ENCODE measurements at regions not wholly inside any gene's neighbourhood (a gene's known extent, or its start where the extent isn't known, plus 50 kb on each side); places are given as distances from the start of the nearest gene placed in this dataset.

DNA sequence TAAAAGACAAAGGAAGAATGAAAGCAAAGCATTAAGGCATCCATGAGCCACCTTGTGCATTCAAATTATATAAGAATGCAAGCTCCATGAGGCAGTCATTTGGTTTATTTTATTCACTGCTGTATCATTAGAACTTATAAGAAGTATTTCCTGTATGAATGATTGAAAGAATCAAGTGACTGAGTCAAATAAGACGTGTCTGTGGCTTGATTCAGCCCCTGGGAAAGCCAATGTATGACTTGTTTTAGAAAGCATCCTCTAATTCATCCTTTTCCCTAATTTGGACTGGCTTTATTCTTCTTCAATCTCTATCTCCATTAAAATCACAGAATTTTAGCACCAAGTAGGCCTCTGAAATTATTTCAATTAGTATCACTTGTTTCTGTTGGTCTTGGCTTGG is 461.1 kb downstream of the LPIN1 start:
- Histone ChIP-seq H3K9me2 (ENCODE audit: insufficient read depth) (no peaks in the 10 kb centered on the region), H3K36me3 (ENCODE audit: control insufficient read depth in 1 of 2, insufficient read depth in 2 of 2, low read length in 2 of 2) (no peaks in the 10 kb centered on the region), H3K27ac (ENCODE audit: low read depth, low read length) (no peak overlapping the region), H3K9ac (ENCODE audit: low read length) (no peak overlapping the region), H3K79me2 (ENCODE audit: insufficient read depth, low read length) (no peaks in the 10 kb centered on the region), H3K27me3 (ENCODE audit: insufficient read depth, low read length) (no peaks in the 10 kb centered on the region), H3K4me2 (ENCODE audit: low read length) (no peak overlapping the region), H3K4me3 (replicated peaks in 1 of 2; ENCODE audit: low read depth in 1 of 2, low read length in 2 of 2) (no peak overlapping the region), H2AFZ (ENCODE audit: low read depth, low read length, poor library complexity, severe bottlenecking) (no peak overlapping the region), H3K4me1 (ENCODE audit: control insufficient read depth in 1 of 2, insufficient read depth in 2 of 2, low read length in 2 of 2) (no peaks in the 10 kb centered on the region), H3K9me3 (ENCODE audit: control insufficient read depth in 1 of 2, insufficient read depth in 1 of 2, low read depth in 1 of 2, low read length in 2 of 2) (no peaks in the 10 kb centered on the region), H4K20me1 (ENCODE audit: insufficient read depth) (no peaks in the 10 kb centered on the region)
- no peak for DNase-seq (ENCODE audit: low read depth, low spot score)
- CTCF ChIA-PET, result no interaction called here
- intact Hi-C loops (cut with micrococcal nuclease), result no loop called here
- ATAC-seq, result no peak
- RAD21 ChIA-PET (ENCODE audit: low non-redundant PET in 1 of 2, low total read pairs in 2 of 2, uncharacterized antibody in 2 of 2, unreplicated experiment in 2 of 2), result no interaction called here
- no TSS peak for BruUV-seq (replicated peaks)
- POLR2A ChIA-PET, result no interaction called here
- no peak for TF ChIP-seq POLR2AphosphoS5 (IDR thresholded peaks at IDR 0.05; ENCODE audit: low read depth, low read length)
- TF ChIP-seq JUND (IDR thresholded peaks at IDR 0.05), result no peak
- TF ChIP-seq EGR1 (IDR thresholded peaks at IDR 0.05; ENCODE audit: low read depth), result no peak
- no peak for TF ChIP-seq CEBPB (IDR thresholded peaks at IDR 0.05; ENCODE audit: low read depth)
- no peak for TF ChIP-seq EZH2phosphoT487 (IDR thresholded peaks at IDR 0.05; ENCODE audit: borderline replicate concordance)
- TF ChIP-seq SIN3A (IDR thresholded peaks at IDR 0.05; ENCODE audit: low read depth), result no peak
- no peak for TF ChIP-seq RAD21 (IDR thresholded peaks at IDR 0.05; ENCODE audit: low read depth)
- no peak for TF ChIP-seq TCF7L2 (IDR thresholded peaks at IDR 0.05; ENCODE audit: borderline replicate concordance, extremely low read depth, insufficient read depth, insufficient read length)
- TF ChIP-seq, protein P1, sequence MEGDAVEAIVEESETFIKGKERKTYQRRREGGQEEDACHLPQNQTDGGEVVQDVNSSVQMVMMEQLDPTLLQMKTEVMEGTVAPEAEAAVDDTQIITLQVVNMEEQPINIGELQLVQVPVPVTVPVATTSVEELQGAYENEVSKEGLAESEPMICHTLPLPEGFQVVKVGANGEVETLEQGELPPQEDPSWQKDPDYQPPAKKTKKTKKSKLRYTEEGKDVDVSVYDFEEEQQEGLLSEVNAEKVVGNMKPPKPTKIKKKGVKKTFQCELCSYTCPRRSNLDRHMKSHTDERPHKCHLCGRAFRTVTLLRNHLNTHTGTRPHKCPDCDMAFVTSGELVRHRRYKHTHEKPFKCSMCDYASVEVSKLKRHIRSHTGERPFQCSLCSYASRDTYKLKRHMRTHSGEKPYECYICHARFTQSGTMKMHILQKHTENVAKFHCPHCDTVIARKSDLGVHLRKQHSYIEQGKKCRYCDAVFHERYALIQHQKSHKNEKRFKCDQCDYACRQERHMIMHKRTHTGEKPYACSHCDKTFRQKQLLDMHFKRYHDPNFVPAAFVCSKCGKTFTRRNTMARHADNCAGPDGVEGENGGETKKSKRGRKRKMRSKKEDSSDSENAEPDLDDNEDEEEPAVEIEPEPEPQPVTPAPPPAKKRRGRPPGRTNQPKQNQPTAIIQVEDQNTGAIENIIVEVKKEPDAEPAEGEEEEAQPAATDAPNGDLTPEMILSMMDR (IDR thresholded peaks at IDR 0.05 in 2 of 3, conservative IDR thresholded peaks at IDR 0.05 in 1 of 3; ENCODE audit: borderline replicate concordance in 1 of 3, insufficient read depth in 1 of 3, low read depth in 2 of 3, low read length in 2 of 3), result no peak
- TF ChIP-seq ZFX (IDR thresholded peaks at IDR 0.05), result no peak
- TF ChIP-seq, protein P2, sequence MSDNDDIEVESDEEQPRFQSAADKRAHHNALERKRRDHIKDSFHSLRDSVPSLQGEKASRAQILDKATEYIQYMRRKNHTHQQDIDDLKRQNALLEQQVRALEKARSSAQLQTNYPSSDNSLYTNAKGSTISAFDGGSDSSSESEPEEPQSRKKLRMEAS (IDR thresholded peaks at IDR 0.05), result no peak
- TF ChIP-seq, protein P3, sequence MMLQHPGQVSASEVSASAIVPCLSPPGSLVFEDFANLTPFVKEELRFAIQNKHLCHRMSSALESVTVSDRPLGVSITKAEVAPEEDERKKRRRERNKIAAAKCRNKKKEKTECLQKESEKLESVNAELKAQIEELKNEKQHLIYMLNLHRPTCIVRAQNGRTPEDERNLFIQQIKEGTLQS (IDR thresholded peaks at IDR 0.05), result no peak
- no peak for TF ChIP-seq YY1 (IDR thresholded peaks at IDR 0.05; ENCODE audit: extremely low read depth, insufficient replicate concordance, low read depth, low read length)
